Pancreas (tissue), 10 donors: ENCODE measurements at regions not wholly inside any gene's neighbourhood (a gene's known extent, or its start where the extent isn't known, plus 50 kb on each side); places are given as distances from the start of the nearest gene placed in this dataset.
"Not testable (repeated sequence)": the region's sequence is repeated elsewhere in the genome, so short reads cannot be mapped to it uniquely, and the experiment has no call there.

Source experiments
- ATAC-seq, 4 donors: fragments of 200-7000 bp; cut with Tn5 transposase; one replicate each; pipeline versions ENCODE4 v1.8.0 to v1.9.1; 2020; ENCODE audit warnings: mild to moderate bottlenecking in 4 of 4, moderate library complexity in 4 of 4
- DNase-seq, 6 donors: peaks; one replicate each; pipeline ENCODE4 v3.0.0-alpha.2; 2020
- FAIRE-seq: peaks from 2 replicates; lab custom pipeline; 2012; peaks lifted over from hg19 to GRCh38; lab: Jason Lieb, UNC
- H3K27ac ChIP-seq, 4 donors: fragments of 200-600 bp; sonication (generic); 1 replicate in 3 of 4; 2 replicates in 1 of 4; pipeline versions ENCODE4 v1.5.0 to v1.8.0; 2020
- H3K27me3 ChIP-seq, 4 donors: fragments of 200-600 bp; one replicate each; pipeline ENCODE4 v1.8.0; 2021
- H3K36me3 ChIP-seq, 3 donors: fragments of 200-600 bp; sonication (generic) in 1 of 3; one replicate each; pipeline versions ENCODE4 v1.5.0 to v1.8.0; 2020 to 2021
- H3K4me1 ChIP-seq, 3 donors: fragments of 200-600 bp; one replicate each; pipeline ENCODE4 v1.8.0; 2021
- H3K4me3 ChIP-seq, 4 donors: fragments of 200-600 bp; sonication (generic) in 2 of 4; one replicate each; pipeline versions ENCODE4 v1.5.0 to v1.8.0; 2020 to 2021
- H3K9me3 ChIP-seq, 4 donors: fragments of 200-600 bp; one replicate each; pipeline ENCODE4 v1.8.0; 2021
- WGBS, 2 donors: extraction: QIAGEN DNeasy Blood & Tissue Kit; methylation state at CpG; one replicate each; pipeline ENCODE4 v1.1.7; 2013; 5-methylcytosine and 5-hydroxymethylcytosine counted together
- intact Hi-C, 3 donors: fragments of 100-400 bp; cut with DNase I; formaldehyde crosslinking; loops; one replicate each; pipeline versions ENCODE4 v1.11.1 to v1.14.2; 2022
- TF ChIP-seq, protein P1 (sequence below), 4 donors: fragments of 200-600 bp; sonication (generic) in 3 of 4; IDR thresholded peaks; one replicate each; pipeline versions ENCODE4 v1.5.0 to v1.8.0; 2021; ENCODE audit warnings: antibody characterized with exemption in 4 of 4
- donor health status: healthy with polysubstance abuse.
- donor health status: DM: no; HTN: no; CAD: no; lungs with moderate emphysema.
- donor health status: DM: no; HTN: no; CAD: no.
- donor health status: control.
- donor health status: control.
- donor health status: Bipolar disorder and iron deficiency.
- donor health status: DM: yes; HTN: yes; CAD: no.
- donor health status: DM: no; HTN: no; CAD: no.
- donor health status: DM: no; HTN: no; CAD: no.
- donor health status: DM: yes; HTN: yes; CAD: no.

DNA sequence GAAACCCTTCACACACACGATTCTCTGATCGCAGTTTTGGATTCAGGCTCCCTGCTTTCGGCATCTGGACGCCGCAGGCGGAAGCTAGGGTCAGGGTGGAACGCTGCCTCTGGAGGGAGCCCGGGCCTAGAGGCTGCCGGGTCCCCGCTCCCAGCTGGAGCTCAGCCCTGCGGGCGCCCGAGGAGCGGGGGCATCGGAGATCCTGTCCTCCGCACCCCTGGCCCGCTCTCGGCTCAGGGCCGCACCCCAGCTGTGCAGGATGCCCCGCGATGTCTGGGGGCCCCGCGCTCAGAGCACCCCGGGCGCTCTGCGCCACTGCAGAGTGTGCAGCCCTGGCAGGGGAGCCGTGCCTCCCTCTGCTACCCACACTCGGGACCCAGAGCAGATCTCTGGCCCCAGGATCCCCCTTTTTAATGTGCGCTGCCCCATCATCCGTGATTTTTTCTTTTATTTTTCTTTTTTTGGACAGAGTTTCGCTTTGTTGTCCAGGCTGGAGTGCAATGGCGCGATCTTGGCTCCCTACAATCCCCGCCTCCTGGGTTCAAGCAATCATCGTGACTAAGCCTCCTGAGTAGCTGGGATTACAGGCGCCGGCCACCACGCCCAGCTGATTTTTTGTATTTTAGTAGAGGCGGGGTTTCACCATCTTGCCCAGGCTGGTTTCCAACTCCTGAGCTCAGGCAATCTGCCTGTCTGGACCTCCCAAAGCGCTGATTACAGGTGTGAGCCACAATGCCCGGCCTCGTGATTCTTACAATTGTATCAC lies 54.8 kb upstream of the TUBA3E start:
- Histone ChIP-seq H3K9me3 (no peaks in the 10 kb centered on the region), H3K4me3 (peak overlapping the region in 2 of 4 donors; percentile 8 to 43), H3K27ac (no peak overlapping the region), H3K27me3 (peaks cover 0 to 19% (median 0%) of the 10 kb centered on the region in 4 donors), H3K36me3 (no peaks in the 10 kb centered on the region), H3K4me1 (no peaks in the 10 kb centered on the region)
- DNase-seq (peak in 1 of 6 donors; percentile 47), FAIRE-seq (no peak), ATAC-seq (peak; percentile 38 to 83 (median 70))
- WGBS, 2 donors: 30 to 33% methylated on average over 37 to 42 of the region's 42 CpGs
- TF ChIP-seq, protein P1, sequence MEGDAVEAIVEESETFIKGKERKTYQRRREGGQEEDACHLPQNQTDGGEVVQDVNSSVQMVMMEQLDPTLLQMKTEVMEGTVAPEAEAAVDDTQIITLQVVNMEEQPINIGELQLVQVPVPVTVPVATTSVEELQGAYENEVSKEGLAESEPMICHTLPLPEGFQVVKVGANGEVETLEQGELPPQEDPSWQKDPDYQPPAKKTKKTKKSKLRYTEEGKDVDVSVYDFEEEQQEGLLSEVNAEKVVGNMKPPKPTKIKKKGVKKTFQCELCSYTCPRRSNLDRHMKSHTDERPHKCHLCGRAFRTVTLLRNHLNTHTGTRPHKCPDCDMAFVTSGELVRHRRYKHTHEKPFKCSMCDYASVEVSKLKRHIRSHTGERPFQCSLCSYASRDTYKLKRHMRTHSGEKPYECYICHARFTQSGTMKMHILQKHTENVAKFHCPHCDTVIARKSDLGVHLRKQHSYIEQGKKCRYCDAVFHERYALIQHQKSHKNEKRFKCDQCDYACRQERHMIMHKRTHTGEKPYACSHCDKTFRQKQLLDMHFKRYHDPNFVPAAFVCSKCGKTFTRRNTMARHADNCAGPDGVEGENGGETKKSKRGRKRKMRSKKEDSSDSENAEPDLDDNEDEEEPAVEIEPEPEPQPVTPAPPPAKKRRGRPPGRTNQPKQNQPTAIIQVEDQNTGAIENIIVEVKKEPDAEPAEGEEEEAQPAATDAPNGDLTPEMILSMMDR (IDR thresholded peaks at IDR 0.05): no peak
- intact Hi-C loops: no loop called here

DNA sequence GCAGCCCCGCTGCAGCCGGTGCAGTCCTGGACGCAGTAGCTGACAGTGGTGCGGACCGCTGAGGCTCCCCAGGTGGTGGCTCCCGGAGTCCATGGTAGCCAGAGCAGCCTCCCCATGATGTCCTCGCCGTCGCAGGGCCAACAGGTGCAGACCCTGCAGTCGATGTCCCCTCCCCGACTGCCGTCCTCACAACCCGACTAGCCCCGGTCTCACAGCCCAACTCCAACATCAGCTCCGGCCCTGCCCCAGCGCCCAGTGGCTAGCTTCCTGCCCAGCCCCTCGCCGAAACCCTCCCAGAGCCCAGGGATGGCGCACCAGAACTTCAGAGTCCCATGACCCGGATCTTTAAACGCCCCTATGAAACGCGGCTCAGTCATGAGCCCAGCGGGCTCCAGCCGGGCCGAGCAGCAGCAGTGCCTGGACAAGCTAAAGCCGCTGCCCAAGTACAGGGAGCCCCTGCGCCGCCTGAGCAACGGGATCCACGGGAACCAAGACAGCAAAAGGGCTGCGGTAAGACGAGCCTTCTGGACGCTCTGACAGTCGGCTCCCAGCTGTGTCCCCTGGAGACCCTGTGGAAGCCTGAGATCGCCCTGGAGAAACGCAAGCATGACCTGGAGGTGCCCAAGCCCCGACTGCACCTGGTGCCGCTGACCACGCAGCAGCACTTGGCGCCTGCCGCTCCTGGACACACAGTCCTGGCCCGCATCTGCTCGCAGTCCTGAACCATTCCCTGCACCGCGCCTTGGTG lies 53.8 kb upstream of the TUBA3E start:
- peak in 1 of 6 donors; percentile 70 for DNase-seq
- TF ChIP-seq, protein P1 (IDR thresholded peaks at IDR 0.05): no peak
- WGBS, 2 donors: 24 to 31% methylated on average over 46 of the region's 46 CpGs
- peak; percentile 43 to 78 (median 61) for ATAC-seq
- no peaks in the 10 kb centered on the region for H3K4me1 ChIP-seq
- H3K27ac ChIP-seq: no peak overlapping the region
- no peak for FAIRE-seq
- H3K9me3 ChIP-seq: no peaks in the 10 kb centered on the region
- H3K4me3 ChIP-seq: peak overlapping the region in 1 of 4 donors; percentile 43
- intact Hi-C loops: no loop called here
- H3K27me3 ChIP-seq: peaks cover 0 to 14% (median 0%) of the 10 kb centered on the region in 4 donors
- no peaks in the 10 kb centered on the region for H3K36me3 ChIP-seq

DNA sequence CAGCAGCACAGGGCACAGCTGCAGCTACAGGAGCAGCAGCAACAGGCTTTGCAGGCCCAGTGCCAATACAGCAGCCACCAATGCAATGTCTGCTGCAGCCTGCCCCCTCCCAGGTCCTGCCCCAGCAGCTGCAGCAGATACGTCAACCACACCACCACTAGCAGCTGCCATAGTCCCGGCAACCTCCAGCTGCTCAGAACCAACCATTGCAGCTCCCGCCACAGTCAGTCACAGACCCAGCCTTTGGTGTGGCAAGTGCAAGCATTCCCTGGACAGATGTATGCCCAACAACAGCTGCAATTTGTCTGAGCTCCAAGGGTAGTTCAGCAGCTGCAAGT lies 53.3 kb upstream of the TUBA3E start:
- TF ChIP-seq, protein P1 (IDR thresholded peaks at IDR 0.05): no peak
- DNase-seq (no peak), FAIRE-seq (no peak), ATAC-seq (peak in 1 of 4 donors; percentile 18)
- H3K4me1 ChIP-seq: no peaks in the 10 kb centered on the region
- intact Hi-C loops: no loop called here
- H3K27ac ChIP-seq: no peak overlapping the region
- H3K9me3 ChIP-seq: no peaks in the 10 kb centered on the region
- H3K4me3 ChIP-seq: no peak overlapping the region
- H3K36me3 ChIP-seq: no peaks in the 10 kb centered on the region
- 43 to 45% methylated on average over 3 of the region's 3 CpGs for WGBS, 2 donors
- H3K27me3 ChIP-seq: peaks cover 0 to 13% (median 0%) of the 10 kb centered on the region in 4 donors

DNA sequence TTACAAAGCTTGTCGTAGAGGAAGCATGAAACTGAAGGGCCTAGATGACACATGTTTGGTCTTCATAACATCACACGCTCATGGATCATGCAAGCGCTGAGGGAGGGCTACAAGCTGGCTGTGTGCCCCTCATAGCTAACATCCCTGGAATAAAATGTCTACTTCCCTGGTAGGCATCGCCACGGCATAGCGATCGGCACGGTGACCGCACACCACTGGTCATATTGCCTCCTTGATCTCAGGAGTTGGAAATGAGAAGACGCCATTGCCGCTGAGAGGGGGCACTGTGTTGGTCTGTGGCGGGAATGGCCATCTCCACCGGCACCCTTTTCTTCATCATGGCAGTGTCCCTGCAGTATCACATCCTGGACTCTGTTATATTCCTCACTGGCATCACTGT lies 50.1 kb upstream of the TUBA3E start:
- ATAC-seq, H3K27ac ChIP-seq, DNase-seq, H3K4me1 ChIP-seq, intact Hi-C loops, H3K9me3 ChIP-seq, H3K36me3 ChIP-seq, H3K4me3 ChIP-seq, FAIRE-seq: not testable (repeated sequence)
- H3K27me3 ChIP-seq: peaks cover 0 to 10% (median 0%) of the 10 kb centered on the region in 4 donors
- 80 to 90% methylated on average over 13 of the region's 13 CpGs for WGBS, 2 donors
